ENCODE measurements at regions not wholly inside any gene's neighbourhood (a gene's known extent, or its start where the extent isn't known, plus 50 kb on each side); places are given as distances from the start of the nearest gene placed in this dataset.
A peak's percentile ranks its signal among the peaks of the same experiment; 100 is the strongest.

GRCh38 chr1:29417147-29417858 lies 181.0 kb downstream of the PTPRU start:
- Histone ChIP-seq H3K36me3 (ENCODE audit: control insufficient read depth in 4 of 4, insufficient read depth in 3 of 4, low read depth in 1 of 4, low read length in 3 of 4) (no peaks in the 10 kb centered on the region), H3K4me1 (ENCODE audit: control insufficient read depth in 4 of 4, insufficient read depth in 4 of 4, low read length in 3 of 4) (no peaks in the 10 kb centered on the region), H3K27ac (ENCODE audit: low read depth in 1 of 2, low read length in 2 of 2) (no peak overlapping the region), H3K4me3 (ENCODE audit: low read depth in 1 of 3, low read length in 3 of 3) (no peak overlapping the region), H3K9ac (ENCODE audit: low read depth in 1 of 2, low read length in 2 of 2) (no peak overlapping the region), H3K27me3 (ENCODE audit: control insufficient read depth in 4 of 4, insufficient read depth in 4 of 4, low read length in 3 of 4) (no peaks in the 10 kb centered on the region), H3K9me3 (ENCODE audit: control insufficient read depth in 4 of 4, low read length in 3 of 4) (no peaks in the 10 kb centered on the region)
- WGBS = 84% methylated on average over 14 of the region's 14 CpGs
- no peak for TF ChIP-seq YY1 (IDR thresholded peaks at IDR 0.05)
- TF ChIP-seq ZBTB33 (IDR thresholded peaks at IDR 0.05) = no peak
- no peak for TF ChIP-seq FOXA2 (IDR thresholded peaks at IDR 0.05)
- no peak for TF ChIP-seq HNF4G (IDR thresholded peaks at IDR 0.05)
- TF ChIP-seq ATF3 (IDR thresholded peaks at IDR 0.05) = no peak
- TF ChIP-seq CTCF (IDR thresholded peaks at IDR 0.05; ENCODE audit: low read depth, low read length, missing input control) = no peak
- TF ChIP-seq HNF4A (conservative IDR thresholded peaks at IDR 0.05) = no peak
- no peak for TF ChIP-seq NR2F2 (IDR thresholded peaks at IDR 0.05)
- no peak for TF ChIP-seq FOXA1 (IDR thresholded peaks at IDR 0.05)
- TF ChIP-seq EGR1 (IDR thresholded peaks at IDR 0.05; ENCODE audit: low read depth in 2 of 2) = no peak
- no peak for TF ChIP-seq JUND (IDR thresholded peaks at IDR 0.05)
- peak; percentile 10 for DNase-seq (ENCODE audit: low spot score)

DNA sequence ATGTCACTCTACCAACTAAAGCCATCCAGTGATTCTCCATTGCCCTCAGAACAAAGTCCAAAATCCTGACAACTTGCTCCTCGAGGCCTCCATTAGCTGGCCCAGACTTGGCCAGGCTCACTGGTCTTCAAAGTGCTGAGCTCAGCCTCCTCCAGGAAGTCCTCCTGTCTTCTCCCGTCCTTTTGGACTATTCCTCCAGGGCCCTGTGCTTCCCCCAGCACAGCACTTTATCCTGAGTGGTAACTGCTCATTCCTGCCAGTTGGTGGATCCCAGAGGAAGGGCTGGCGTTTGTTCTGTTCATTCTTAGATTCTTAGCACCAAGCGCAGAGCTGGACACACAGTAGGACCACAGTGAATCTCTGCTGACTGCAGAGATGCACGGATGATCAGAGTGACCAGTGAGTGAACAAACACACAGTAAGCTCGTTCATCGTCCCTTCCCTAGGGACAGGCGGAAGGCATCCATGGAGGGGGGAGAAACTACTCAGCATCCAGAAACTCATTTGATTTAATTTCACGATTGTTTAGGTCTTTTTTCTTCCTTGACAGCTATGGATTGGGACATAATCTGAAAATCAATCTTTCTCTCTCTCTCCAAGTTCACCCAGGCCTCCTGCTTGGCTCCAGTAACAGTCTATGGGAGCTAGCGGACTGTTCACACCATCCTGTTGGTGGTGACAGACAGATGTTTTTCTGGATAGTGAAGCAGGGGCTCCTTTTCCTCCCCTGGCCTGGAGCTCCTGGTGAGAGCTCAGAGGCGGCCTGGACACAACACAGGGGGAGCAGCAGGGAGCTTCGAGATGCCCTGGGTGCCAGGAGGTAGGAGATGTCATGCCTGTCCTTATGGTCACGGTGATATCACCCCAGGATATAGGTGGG lies 180.2 kb downstream of the PTPRU start:
- no peak for TF ChIP-seq FOXA1 (IDR thresholded peaks at IDR 0.05)
- no peak for TF ChIP-seq HNF4G (IDR thresholded peaks at IDR 0.05)
- TF ChIP-seq JUND (IDR thresholded peaks at IDR 0.05) = no peak
- no peak for TF ChIP-seq RXRA (IDR thresholded peaks at IDR 0.05)
- TF ChIP-seq EGR1 (IDR thresholded peaks at IDR 0.05; ENCODE audit: low read depth in 2 of 2) = no peak
- TF ChIP-seq, protein P1, sequence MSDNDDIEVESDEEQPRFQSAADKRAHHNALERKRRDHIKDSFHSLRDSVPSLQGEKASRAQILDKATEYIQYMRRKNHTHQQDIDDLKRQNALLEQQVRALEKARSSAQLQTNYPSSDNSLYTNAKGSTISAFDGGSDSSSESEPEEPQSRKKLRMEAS (IDR thresholded peaks at IDR 0.05) = no peak
- no peak for TF ChIP-seq ATF3 (IDR thresholded peaks at IDR 0.05)
- no peak for TF ChIP-seq HNF4A (conservative IDR thresholded peaks at IDR 0.05)
- no peak for TF ChIP-seq NR2F2 (IDR thresholded peaks at IDR 0.05)
- no peak for TF ChIP-seq SP1 (IDR thresholded peaks at IDR 0.05)
- TF ChIP-seq ZBTB33 (IDR thresholded peaks at IDR 0.05) = no peak
- no peak for TF ChIP-seq YY1 (IDR thresholded peaks at IDR 0.05)
- no peak for TF ChIP-seq FOXA2 (IDR thresholded peaks at IDR 0.05)
- Histone ChIP-seq H3K4me1 (ENCODE audit: control insufficient read depth in 4 of 4, insufficient read depth in 4 of 4, low read length in 3 of 4) (no peaks in the 10 kb centered on the region), H3K27me3 (ENCODE audit: control insufficient read depth in 4 of 4, insufficient read depth in 4 of 4, low read length in 3 of 4) (no peaks in the 10 kb centered on the region), H3K4me3 (ENCODE audit: low read depth in 1 of 3, low read length in 3 of 3) (no peak overlapping the region), H3K27ac (ENCODE audit: low read depth in 1 of 2, low read length in 2 of 2) (no peak overlapping the region), H3K9ac (ENCODE audit: low read depth in 1 of 2, low read length in 2 of 2) (no peak overlapping the region), H3K9me3 (ENCODE audit: control insufficient read depth in 4 of 4, low read length in 3 of 4) (no peaks in the 10 kb centered on the region), H3K36me3 (ENCODE audit: control insufficient read depth in 4 of 4, insufficient read depth in 3 of 4, low read depth in 1 of 4, low read length in 3 of 4) (no peaks in the 10 kb centered on the region)
- DNase-seq (ENCODE audit: low spot score) = peak; percentile 14
- WGBS = 59% methylated on average over 13 of the region's 13 CpGs
